Hematopoietic multipotent progenitor cell treated with erythropoietin and hydrocortisone succinate and interleukin-3 and kit ligand, for 15 days (in vitro differentiated cells): ENCODE measurements at regions not wholly inside any gene's neighbourhood (a gene's known extent, or its start where the extent isn't known, plus 50 kb on each side); places are given as distances from the start of the nearest gene placed in this dataset.

ENCODE experiments used
- DNase-seq: peaks from one replicate; pipeline ENCODE4 v3.0.0-alpha.2; 2015; ENCODE audit warnings: low spot score

GRCh38 chr5:38207343-38207742 lies 51.0 kb upstream of the EGFLAM start:
- no peak for DNase-seq

GRCh38 chr5:38202741-38203140 lies 55.6 kb upstream of the EGFLAM start:
- DNase-seq = no peak

GRCh38 chr5:38200872-38201557 lies 57.3 kb upstream of the EGFLAM start:
- no peak for DNase-seq

- no peak for DNase-seq
These were observed 61.2 kb upstream of the EGFLAM start for GRCh38 chr5:38197118-38197517.

GRCh38 chr5:38193015-38193581 lies 65.3 kb upstream of the EGFLAM start:
- peak; percentile 42 for DNase-seq

GRCh38 chr5:38191693-38192092 lies 66.7 kb upstream of the EGFLAM start:
- no peak for DNase-seq

- no peak for DNase-seq
These were observed 68.2 kb upstream of the EGFLAM start for GRCh38 chr5:38190111-38190510.

GRCh38 chr5:38189081-38189504 lies 69.3 kb upstream of the EGFLAM start:
- no peak for DNase-seq

- no peak for DNase-seq
These were observed 69.8 kb upstream of the EGFLAM start for GRCh38 chr5:38188591-38188990.

- DNase-seq = no peak
These were observed 70.8 kb upstream of the EGFLAM start for GRCh38 chr5:38187532-38187931.

- DNase-seq = no peak
These were observed 73.7 kb upstream of the EGFLAM start for GRCh38 chr5:38184627-38185026.

- DNase-seq = no peak
These were observed 75.4 kb upstream of the EGFLAM start for GRCh38 chr5:38182991-38183390.

GRCh38 chr5:38168029-38168428 lies 90.3 kb upstream of the EGFLAM start:
- no peak for DNase-seq

GRCh38 chr5:38167562-38167996 lies 90.8 kb upstream of the EGFLAM start:
- no peak for DNase-seq

GRCh38 chr5:38166832-38167231 lies 91.5 kb upstream of the EGFLAM start:
- DNase-seq = no peak

GRCh38 chr5:38165435-38165834 lies 92.9 kb upstream of the EGFLAM start:
- no peak for DNase-seq

- DNase-seq = no peak
These were observed 93.5 kb upstream of the EGFLAM start for GRCh38 chr5:38164776-38165399.

GRCh38 chr5:38163636-38164237 lies 94.6 kb upstream of the EGFLAM start:
- no peak for DNase-seq

- no peak for DNase-seq
These were observed 95.7 kb upstream of the EGFLAM start for GRCh38 chr5:38162625-38163024.

- DNase-seq = no peak
These were observed 101.3 kb upstream of the EGFLAM start for GRCh38 chr5:38157024-38157423.

GRCh38 chr5:38154615-38155204 lies 103.6 kb upstream of the EGFLAM start:
- no peak for DNase-seq

- no peak for DNase-seq
These were observed 106.5 kb upstream of the EGFLAM start for GRCh38 chr5:38151878-38152277.

- no peak for DNase-seq
These were observed 108.6 kb upstream of the EGFLAM start for GRCh38 chr5:38149815-38150195.
